Activated CD4-positive, alpha-beta T cell treated with anti-CD3 and anti-CD28 coated beads, Interleukin-2, amount 10 ng/mL, durations not matched to agents 24 days and 14 days (primary cell): ENCODE measurements at regions not wholly inside any gene's neighbourhood (a gene's known extent, or its start where the extent isn't known, plus 50 kb on each side); places are given as distances from the start of the nearest gene placed in this dataset.
"Not testable (repeated sequence)": the region's sequence is repeated elsewhere in the genome, so short reads cannot be mapped to it uniquely, and the experiment has no call there.

ENCODE experiments used
- DNase-seq: peaks from one replicate; pipeline ENCODE4 v3.0.0; 2022
- H3K27ac Mint-ChIP-seq: one replicate; pipeline ENCODE4 v1.8.0; 2022; ENCODE audit warnings: mild to moderate bottlenecking, mixed read lengths
- H3K27me3 Mint-ChIP-seq: one replicate; pipeline ENCODE4 v1.8.0; 2022; ENCODE audit warnings: mixed read lengths
- H3K36me3 Mint-ChIP-seq: one replicate; pipeline ENCODE4 v1.8.0; 2022; ENCODE audit warnings: low read depth, mild to moderate bottlenecking, mixed read lengths
- H3K4me1 Mint-ChIP-seq: one replicate; pipeline ENCODE4 v1.8.0; 2021; ENCODE audit warnings: mixed read lengths
- H3K4me3 Mint-ChIP-seq: one replicate; pipeline ENCODE4 v1.8.0; 2022; ENCODE audit warnings: mild to moderate bottlenecking, moderate library complexity, mixed read lengths
- H3K9me3 Mint-ChIP-seq: one replicate; pipeline ENCODE4 v1.8.0; 2021; ENCODE audit warnings: mixed read lengths
- intact Hi-C: fragments of 100-400 bp; cut with micrococcal nuclease; formaldehyde crosslinking; loops from one replicate; pipeline ENCODE4 v1.15.1; 2023

DNA sequence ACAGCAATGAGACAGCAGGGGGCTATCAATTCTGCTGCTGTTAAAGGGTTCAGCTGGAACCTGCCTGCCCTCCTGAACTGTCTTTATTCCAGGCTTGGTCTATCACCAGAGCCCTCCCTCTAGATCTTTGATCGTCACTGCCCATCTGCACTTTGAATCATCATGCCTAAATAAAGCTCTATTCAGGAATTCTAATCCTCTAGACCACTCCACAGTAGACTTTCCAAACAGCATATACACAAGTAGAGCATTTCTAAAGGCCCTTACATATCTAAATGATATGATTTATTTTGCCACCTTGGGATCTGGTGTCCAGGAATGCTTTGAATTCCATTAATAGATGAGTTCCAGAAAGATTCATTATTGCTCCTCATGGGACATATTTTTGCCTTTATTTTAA lies 542.1 kb upstream of the SYT4 start:
- Mint-ChIP-seq H3K36me3 (no peaks in the 10 kb centered on the region), H3K4me3 (no peak overlapping the region), H3K4me1 (no peaks in the 10 kb centered on the region), H3K9me3 (no peaks in the 10 kb centered on the region), H3K27ac (no peak overlapping the region), H3K27me3 (no peaks in the 10 kb centered on the region)
- intact Hi-C loops, result no loop called here
- no peak for DNase-seq

DNA sequence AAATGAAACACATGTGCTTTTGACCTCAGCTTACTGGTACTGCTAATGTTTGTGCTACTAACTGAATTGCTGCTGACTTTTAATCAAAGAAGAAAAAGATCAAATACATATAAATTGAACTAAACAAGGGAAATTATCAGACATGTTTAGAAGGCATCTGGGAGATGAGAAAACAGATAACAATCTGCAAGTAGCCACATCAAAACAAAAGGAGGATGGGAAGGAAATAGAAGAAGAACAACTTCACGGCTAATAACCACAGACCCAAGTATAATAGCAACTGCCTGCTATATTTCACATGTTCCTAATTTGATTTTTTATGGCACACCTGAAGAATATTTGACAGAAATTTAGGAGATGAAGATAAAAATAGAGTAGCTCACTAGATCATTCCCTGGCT lies 542.6 kb upstream of the SYT4 start:
- DNase-seq, result no peak
- no peaks in the 10 kb centered on the region for H3K36me3 Mint-ChIP-seq
- no peak overlapping the region for H3K4me3 Mint-ChIP-seq
- intact Hi-C loops, result no loop called here
- H3K27me3 Mint-ChIP-seq, result no peaks in the 10 kb centered on the region
- H3K27ac Mint-ChIP-seq, result no peak overlapping the region
- H3K9me3 Mint-ChIP-seq, result no peaks in the 10 kb centered on the region
- no peaks in the 10 kb centered on the region for H3K4me1 Mint-ChIP-seq

DNA sequence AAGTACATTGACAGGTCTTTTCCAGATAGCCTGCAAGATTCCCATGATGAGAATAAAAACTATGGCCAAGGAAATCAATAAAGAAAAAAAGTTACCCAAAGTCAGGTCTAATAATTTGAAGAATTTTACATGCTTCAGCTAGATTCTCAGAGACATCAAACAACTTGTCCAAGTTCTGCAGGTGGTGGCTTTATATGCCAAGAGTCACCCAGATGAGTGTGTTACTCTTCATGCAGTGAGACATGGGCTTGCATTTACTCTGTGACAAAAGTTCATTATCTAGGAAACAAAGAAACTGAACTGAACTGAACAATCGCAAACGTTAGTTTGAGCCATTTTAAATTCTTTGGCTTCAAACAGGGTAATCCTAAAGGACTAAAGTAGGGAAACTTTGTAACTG lies 548.5 kb upstream of the SYT4 start:
- Mint-ChIP-seq H3K36me3 (no peaks in the 10 kb centered on the region), H3K27me3 (no peaks in the 10 kb centered on the region)
- intact Hi-C loops, result no loop called here

DNA sequence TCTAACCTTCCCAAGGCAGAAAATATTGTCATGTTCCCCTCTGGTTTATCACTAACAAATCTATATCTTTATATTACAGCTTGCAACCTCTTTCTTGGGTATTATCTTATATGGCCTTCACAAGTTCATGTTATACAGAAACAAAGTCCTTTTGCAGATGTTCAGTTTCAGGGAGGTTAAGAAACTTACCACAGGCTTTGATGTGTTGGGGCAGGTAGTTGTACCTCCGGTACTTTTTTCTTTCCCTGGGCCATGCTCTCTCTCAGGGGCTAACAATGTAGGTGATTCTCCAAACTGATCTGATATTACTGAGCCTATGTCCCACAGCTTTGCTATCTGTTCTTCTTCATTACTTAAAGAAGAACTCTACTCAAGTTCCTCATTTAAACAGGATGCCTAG lies 548.9 kb upstream of the SYT4 start:
- Mint-ChIP-seq H3K27me3 (no peaks in the 10 kb centered on the region), H3K36me3 (no peaks in the 10 kb centered on the region), H3K4me3 (no peak overlapping the region), H3K9me3 (peaks cover 3% of the 10 kb centered on the region), H3K4me1 (no peaks in the 10 kb centered on the region), H3K27ac (no peak overlapping the region)
- intact Hi-C loops, result no loop called here
- no peak for DNase-seq

More for the DNA sequence above, 548.5 kb upstream of the SYT4 start:
- peaks cover 3% of the 10 kb centered on the region for H3K9me3 Mint-ChIP-seq
- DNase-seq, result no peak
- H3K4me1 Mint-ChIP-seq, result no peaks in the 10 kb centered on the region
- no peak overlapping the region for H3K4me3 Mint-ChIP-seq
- H3K27ac Mint-ChIP-seq, result no peak overlapping the region

DNA sequence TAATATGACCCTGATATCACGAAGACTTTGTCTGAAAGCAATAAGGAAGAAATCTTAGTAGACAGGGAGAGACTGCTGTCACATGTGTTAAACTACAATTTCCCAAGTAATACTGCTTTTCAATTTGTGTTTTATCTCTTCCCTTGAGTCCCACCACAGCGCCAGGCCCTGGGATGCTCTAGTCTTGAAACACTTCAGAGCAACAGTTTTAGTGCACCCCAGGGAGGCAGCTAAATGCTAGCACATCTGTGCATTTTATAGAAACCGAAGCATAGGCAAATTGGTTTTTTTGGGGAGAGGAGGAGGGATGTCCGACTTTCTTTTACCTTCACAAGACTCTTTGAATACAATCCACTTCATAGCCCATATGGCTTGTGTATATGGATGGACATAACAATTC lies 550.0 kb upstream of the SYT4 start:
- Mint-ChIP-seq H3K4me1 (no peaks in the 10 kb centered on the region), H3K4me3 (no peak overlapping the region), H3K27ac (no peak overlapping the region), H3K27me3 (no peaks in the 10 kb centered on the region), H3K36me3 (no peaks in the 10 kb centered on the region), H3K9me3 (peaks cover 3% of the 10 kb centered on the region)
- no peak for DNase-seq
- intact Hi-C loops, result no loop called here

DNA sequence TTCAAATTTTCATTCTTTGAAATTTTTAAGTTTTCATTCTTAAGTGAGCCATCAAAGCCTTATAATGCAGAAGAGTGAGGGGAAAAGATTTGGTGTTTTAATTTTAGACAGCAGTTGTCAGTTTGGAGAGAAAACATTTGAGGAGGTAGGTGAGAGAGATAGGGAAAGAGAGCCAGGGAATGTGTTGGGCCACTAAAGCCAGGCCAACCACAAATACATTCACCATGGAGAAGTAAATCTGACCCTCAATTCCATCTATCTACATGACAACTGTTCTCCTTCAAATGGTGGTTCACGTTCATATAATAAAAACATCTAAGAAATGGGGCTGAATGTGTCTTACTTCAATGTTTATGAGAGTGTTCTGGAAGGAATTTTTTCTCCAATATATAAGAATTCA lies 553.0 kb upstream of the SYT4 start:
- no peaks in the 10 kb centered on the region for H3K36me3 Mint-ChIP-seq
- H3K27ac Mint-ChIP-seq, result no peak overlapping the region
- DNase-seq, result no peak
- peaks cover 3% of the 10 kb centered on the region for H3K9me3 Mint-ChIP-seq
- H3K4me3 Mint-ChIP-seq, result no peak overlapping the region
- no peaks in the 10 kb centered on the region for H3K27me3 Mint-ChIP-seq
- intact Hi-C loops, result no loop called here
- H3K4me1 Mint-ChIP-seq, result no peaks in the 10 kb centered on the region

DNA sequence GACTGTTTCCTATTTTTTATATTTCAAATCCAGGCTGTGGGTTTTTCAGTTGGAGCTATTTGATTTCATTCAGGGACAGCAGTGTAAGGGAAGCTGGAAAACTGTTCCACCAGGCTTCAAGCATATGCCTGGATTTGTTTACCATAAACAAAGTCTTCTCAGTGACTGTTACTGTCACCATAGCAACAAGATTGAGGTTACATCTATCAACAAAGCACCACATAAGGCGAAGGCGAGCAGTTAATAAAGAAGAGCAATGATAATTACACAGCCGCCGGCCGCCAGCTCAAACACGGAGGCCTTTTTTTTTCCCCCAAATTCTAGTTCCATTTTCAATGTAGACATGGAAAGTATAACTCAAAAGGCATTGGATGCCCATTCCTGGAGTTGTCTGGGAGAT lies 553.7 kb upstream of the SYT4 start:
- H3K4me3 Mint-ChIP-seq, result no peak overlapping the region
- H3K9me3 Mint-ChIP-seq, result peaks cover 3% of the 10 kb centered on the region
- DNase-seq, result no peak
- no peaks in the 10 kb centered on the region for H3K27me3 Mint-ChIP-seq
- H3K4me1 Mint-ChIP-seq, result no peaks in the 10 kb centered on the region
- H3K36me3 Mint-ChIP-seq, result no peaks in the 10 kb centered on the region
- intact Hi-C loops, result no loop called here
- no peak overlapping the region for H3K27ac Mint-ChIP-seq

DNA sequence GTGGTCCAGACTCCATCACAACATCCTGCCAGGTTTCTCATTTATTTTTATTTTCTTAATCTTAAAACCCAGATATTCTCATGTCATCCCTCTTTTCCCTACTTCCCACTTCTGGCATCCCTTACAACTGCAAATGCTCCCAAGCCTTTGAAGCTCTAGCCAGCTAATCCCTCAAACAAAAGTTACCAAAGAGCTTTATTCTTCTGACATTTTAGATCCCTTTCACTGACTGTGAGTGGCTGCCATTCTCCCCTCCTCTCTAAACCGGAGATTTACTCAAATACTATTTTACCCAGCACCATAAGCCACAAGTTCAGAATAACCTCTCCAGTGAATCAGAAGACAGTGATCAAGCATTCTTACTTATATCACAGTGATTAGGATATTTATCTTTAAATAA lies 569.0 kb upstream of the SYT4 start:
- DNase-seq, result no peak
- Mint-ChIP-seq H3K4me3 (no peak overlapping the region), H3K36me3 (no peaks in the 10 kb centered on the region), H3K4me1 (no peaks in the 10 kb centered on the region), H3K9me3 (no peaks in the 10 kb centered on the region), H3K27me3 (no peaks in the 10 kb centered on the region), H3K27ac (no peak overlapping the region)
- intact Hi-C loops, result no loop called here

DNA sequence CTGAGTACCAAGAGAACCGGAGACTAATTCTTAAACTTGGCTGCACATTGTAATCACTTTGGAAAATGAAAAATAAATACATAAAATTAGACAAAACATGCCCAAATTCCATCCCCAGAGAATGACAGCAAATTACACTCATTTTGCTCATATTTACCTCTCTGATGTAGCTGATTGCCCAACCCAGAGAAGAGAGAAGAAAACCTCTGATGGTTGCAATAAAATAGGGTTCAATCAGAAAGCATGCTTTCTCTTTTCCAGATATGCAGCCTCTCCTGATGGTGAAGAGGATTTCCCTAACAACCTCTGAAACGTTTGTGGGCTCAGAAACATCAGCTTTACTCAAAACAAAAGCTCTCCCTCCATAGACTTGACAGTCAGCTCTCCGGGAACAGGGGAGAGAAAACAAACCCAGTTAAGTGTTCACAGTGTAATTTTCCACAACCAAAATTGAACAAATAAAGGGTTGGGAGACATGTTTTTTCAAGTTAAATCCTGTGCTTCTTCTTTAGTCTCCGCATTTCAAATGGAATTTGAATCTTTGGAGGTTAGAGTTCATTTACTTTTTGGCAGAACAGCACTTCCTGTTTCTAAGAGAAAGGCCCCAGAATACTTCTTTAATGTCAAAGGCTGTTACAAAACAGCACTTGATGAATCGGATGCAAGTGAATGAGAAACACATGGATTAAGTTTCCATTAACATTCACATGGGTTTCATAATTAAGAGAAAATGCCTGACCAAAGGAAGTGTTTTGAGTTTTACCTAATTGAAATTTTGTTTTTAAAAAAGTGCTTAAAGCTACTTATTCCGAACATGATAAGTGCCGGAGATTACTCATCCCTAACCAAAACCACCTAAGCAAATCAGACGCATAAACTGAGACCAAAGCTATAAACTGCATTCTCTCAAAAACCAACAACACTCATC lies 570.1 kb upstream of the SYT4 start:
- H3K27me3 Mint-ChIP-seq, result no peaks in the 10 kb centered on the region
- no peak for DNase-seq
- no peaks in the 10 kb centered on the region for H3K36me3 Mint-ChIP-seq
- no peaks in the 10 kb centered on the region for H3K9me3 Mint-ChIP-seq
- H3K4me1 Mint-ChIP-seq, result no peaks in the 10 kb centered on the region
- no peak overlapping the region for H3K27ac Mint-ChIP-seq
- H3K4me3 Mint-ChIP-seq, result no peak overlapping the region
- intact Hi-C loops, result no loop called here

DNA sequence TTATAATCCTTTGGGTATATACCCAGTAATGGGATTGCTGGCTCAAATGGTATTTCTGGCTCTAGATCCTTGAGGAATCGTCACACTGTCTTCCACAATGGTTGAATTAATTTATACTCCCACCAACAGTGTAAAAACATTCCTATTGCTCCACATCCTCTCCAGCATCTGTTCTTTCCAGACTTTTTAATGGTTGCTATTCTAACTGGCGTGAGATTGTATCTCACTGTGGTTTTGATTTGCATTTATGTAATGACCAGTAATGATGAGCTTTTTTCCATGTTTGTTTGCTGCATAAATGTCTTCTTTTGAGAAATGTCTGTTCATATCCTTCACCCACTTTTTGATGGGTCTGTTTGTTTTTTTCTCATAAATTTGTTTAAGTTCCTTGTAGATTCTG lies 572.5 kb upstream of the SYT4 start:
- H3K36me3 Mint-ChIP-seq, H3K4me1 Mint-ChIP-seq, H3K4me3 Mint-ChIP-seq, H3K9me3 Mint-ChIP-seq, H3K27me3 Mint-ChIP-seq, DNase-seq, intact Hi-C loops, H3K27ac Mint-ChIP-seq: not testable (repeated sequence)

DNA sequence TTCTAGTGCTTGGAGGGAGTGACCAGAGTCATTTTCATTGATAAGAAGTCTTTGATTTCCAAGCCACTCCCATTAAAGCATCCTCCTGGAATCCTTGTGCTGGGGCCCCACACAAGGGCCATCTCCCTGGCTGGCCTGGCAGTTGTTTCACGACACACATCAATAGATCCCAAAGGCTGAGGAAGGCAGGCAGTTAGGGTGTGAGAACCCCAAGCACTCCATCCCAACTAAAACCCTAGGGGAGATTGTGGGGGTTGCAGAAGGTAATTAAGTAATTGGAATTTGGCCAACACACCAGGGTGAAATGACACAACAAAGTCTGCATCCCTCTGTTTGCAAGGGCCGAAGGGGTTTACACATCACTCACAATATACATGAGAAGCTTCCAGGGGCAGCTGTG lies 578.1 kb upstream of the SYT4 start:
- H3K9me3 Mint-ChIP-seq, result no peaks in the 10 kb centered on the region
- H3K36me3 Mint-ChIP-seq, result no peaks in the 10 kb centered on the region
- H3K27me3 Mint-ChIP-seq, result no peaks in the 10 kb centered on the region
- DNase-seq, result no peak
- no peaks in the 10 kb centered on the region for H3K4me1 Mint-ChIP-seq
- intact Hi-C loops, result no loop called here
- no peak overlapping the region for H3K4me3 Mint-ChIP-seq
- no peak overlapping the region for H3K27ac Mint-ChIP-seq

DNA sequence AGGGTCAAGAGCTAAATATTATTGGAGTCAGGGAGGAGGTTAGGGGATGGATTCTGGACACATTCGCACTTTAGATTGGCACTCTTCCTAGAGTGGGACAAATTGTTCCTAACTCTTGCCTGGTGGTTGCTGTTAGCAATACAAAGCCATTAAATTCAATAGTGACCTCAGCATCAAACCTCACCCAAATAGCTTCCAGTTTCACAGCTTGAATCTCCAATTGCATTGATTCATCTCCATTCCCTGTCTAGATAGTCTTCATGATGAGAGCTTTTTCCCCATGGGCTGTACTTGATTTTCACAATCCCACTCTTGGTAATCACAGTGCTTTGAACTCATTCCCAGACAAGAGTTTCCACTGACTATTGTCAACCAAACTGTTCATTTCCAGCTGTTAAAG lies 585.9 kb upstream of the SYT4 start:
- Mint-ChIP-seq H3K4me1 (no peaks in the 10 kb centered on the region), H3K27me3 (no peaks in the 10 kb centered on the region), H3K36me3 (no peaks in the 10 kb centered on the region), H3K4me3 (no peak overlapping the region), H3K27ac (no peak overlapping the region), H3K9me3 (no peaks in the 10 kb centered on the region)
- DNase-seq, result no peak
- intact Hi-C loops, result no loop called here

DNA sequence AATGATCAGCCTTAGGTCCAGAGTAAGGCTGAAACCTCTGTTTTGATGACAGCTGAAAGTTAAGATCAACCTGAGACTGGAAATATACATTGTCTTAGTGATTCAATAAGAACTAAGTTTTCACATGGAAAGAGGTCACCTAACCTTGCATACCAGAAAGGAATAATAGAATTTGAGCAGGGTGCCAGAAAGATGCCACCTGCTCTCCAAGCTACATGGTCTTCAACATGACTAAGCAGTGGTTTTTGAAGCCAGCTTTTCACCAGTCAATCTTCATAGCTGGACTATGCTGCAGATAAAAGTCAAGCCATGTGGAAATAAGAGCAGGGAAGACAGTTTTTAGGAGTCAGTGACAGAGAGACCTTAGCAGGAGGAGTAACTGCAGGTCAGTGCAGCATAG lies 589.4 kb upstream of the SYT4 start:
- intact Hi-C loops, result no loop called here
- H3K4me1 Mint-ChIP-seq, result no peaks in the 10 kb centered on the region
- DNase-seq, result no peak
- no peak overlapping the region for H3K27ac Mint-ChIP-seq
- H3K27me3 Mint-ChIP-seq, result no peaks in the 10 kb centered on the region
- H3K36me3 Mint-ChIP-seq, result no peaks in the 10 kb centered on the region
- H3K9me3 Mint-ChIP-seq, result no peaks in the 10 kb centered on the region
- no peak overlapping the region for H3K4me3 Mint-ChIP-seq

DNA sequence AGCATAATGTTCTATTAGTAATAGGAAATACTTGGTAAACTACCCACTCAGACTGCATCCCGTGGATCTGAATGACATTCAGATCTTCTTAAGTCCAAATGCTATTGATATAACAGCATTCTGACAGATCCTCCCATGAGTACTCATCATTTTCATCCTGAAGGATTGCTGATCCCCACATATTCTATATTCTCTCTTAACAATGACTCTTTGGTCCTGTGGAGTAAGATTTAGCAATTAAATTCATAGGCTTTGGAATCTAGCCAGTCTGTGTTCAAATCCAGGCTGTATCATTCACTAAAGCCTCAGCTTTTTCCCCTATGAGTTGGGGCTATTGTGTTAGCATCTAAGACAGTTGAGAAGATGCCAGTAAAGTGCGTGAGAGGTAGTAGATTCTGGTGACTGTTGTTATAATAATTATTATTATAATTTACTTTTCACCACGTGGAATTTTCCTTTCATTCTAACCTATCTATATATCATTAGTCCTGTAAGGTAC lies 591.3 kb upstream of the SYT4 start:
- Mint-ChIP-seq H3K4me3 (no peak overlapping the region), H3K9me3 (no peaks in the 10 kb centered on the region), H3K27me3 (no peaks in the 10 kb centered on the region), H3K4me1 (no peaks in the 10 kb centered on the region), H3K36me3 (no peaks in the 10 kb centered on the region), H3K27ac (no peak overlapping the region)
- no peak for DNase-seq
- intact Hi-C loops, result no loop called here

DNA sequence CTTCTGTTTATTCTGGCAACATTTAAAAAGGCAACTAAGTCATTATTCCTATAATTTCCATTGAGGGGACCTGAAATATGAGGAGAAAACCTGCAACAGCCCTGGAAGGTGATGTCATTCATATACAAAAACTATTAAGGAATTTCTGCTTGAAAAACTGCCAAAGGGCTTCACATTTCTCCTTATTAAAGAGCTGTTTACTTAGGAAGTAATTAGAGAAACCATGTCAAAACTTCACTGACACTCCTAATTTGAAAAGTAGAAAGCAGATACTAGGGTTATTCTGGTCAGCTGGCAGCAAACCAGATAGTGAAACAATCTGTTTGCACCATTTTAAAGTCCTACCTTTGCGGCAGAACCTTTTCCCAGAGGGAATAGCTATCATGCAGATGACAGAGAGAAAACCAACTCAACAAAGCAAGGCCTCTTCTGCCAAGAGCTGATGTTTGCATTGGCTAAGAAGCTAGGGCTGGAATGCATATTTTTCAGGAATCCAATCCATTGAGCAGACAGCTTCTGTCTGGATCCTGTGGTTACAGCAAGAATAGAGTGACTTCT lies 592.2 kb upstream of the SYT4 start:
- Mint-ChIP-seq H3K9me3 (no peaks in the 10 kb centered on the region), H3K4me3 (no peak overlapping the region), H3K27ac (no peak overlapping the region), H3K4me1 (no peaks in the 10 kb centered on the region), H3K27me3 (no peaks in the 10 kb centered on the region), H3K36me3 (no peaks in the 10 kb centered on the region)
- no peak for DNase-seq
- intact Hi-C loops, result no loop called here
